ENCODE measurements at regions not wholly inside any gene's neighbourhood (a gene's known extent, or its start where the extent isn't known, plus 50 kb on each side); places are given as distances from the start of the nearest gene placed in this dataset.

DNA sequence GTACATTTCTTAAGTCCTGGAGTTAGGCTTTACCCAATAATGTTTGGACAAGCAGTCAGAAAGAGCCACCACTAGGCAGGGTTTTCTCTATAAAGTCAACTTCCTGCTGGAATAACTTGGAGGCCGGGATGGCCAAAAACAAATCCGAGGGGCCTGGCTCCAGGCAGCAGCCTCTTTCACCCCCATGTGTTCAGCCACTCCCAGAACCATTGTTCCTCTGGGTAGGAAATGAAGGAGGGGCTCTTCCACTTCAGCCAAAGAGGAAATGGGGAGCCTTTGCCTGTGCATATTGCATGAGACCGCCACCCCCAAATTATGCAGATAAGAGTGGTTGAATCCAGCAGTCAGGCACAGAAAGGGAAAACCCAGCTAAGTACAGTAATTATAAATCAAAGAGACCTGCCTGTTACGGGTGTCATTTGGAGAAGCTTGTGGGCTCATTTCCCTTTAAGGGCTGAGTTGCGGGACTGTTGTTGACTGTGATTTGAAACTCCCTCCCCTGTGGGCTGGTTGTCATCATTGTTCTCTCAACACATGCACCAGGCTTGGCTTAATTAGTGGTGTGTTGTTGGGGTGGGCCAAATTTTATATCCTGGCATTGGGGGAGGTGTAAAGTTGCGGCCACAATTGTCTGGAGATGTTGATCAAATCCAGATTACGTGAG is 212.8 kb upstream of the SOX11 start:
- no peak for DNase-seq (ENCODE audit: low read depth in 3 of 3)

GRCh38 chr2:5482929-5483331 is 209.3 kb upstream of the SOX11 start:
- no peak for DNase-seq (ENCODE audit: low read depth in 3 of 3)

DNA sequence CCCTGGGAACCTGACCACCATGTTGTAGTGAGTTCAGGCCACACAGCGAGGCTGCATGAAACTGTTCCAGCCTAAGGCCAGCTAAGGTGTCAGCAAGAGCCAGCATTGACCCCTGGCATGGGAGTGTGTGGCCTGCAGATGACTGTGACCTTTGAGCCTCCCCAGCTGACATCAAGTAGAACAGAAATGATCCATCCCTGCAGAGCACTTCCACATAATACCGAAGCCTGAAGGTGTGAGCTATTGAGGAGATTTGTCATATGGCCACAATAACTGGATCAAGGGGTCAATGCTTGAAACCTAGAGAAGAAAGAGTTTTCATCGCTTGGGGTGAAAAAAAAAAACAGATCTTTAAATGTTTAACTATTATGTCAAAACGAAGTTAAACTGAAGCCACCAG is 207.3 kb upstream of the SOX11 start:
- DNase-seq (ENCODE audit: low read depth in 3 of 3) = no peak

DNA sequence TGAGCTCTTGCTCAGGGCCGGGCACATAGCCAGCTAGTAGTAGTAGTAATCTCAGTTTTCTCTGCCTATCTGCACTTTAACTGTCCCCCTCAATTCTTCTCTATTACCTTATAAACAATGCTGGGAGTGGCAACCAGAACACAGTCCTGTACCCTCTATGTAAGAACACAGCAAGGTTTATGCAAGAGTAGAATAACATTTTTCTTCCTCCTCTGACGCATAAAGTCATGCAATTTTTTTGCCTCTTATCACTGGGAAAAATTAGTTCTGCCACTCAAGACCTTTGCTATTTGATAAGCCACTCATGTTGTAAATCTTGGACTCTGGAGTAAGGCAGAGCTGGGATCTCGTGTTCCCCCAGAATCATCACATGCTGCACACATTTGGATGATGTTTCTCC is 200.7 kb upstream of the SOX11 start:
- no peak for DNase-seq (ENCODE audit: low read depth in 3 of 3)

DNA sequence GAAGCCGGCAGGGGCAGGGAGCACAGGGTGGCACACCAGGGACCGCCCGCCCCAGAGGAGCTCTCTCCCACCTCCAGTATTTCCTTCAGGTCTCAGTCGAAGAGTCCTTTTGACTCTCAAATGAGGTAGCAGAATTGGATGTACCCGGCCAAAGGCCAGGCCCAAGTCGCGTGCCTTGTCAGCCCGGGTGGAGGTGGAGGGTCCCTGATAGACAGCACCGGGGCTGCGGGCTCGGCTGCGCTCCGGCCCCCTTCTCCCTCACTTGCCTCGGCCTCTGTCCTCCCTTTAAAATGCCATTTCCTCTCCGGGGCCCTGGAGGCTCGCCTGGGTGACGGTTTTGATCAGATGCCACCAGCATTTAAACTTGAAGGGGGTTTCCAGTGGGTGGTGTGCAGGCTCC is 198.9 kb upstream of the SOX11 start:
- DNase-seq (ENCODE audit: low read depth in 3 of 3) = no peak

DNA sequence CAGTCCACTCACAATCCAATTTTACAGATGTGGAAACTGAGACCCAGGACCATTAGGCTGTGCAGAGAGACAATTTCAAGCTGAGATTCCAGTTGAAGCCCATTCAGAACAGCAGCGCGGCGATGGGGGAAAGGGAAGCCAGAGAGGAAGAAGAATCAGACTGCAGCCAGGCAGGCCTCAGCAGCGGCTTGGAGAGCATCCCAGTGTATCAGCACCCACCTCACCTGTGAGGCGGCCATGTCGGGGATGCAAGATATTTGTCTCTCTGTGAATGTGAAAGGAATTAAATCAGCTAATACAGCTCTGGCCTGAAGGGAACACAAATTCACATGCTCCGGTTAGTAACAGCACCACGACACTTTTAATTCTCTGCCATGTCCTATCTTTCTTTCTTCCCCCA is 198.0 kb upstream of the SOX11 start:
- DNase-seq (ENCODE audit: low read depth in 3 of 3) = no peak

DNA sequence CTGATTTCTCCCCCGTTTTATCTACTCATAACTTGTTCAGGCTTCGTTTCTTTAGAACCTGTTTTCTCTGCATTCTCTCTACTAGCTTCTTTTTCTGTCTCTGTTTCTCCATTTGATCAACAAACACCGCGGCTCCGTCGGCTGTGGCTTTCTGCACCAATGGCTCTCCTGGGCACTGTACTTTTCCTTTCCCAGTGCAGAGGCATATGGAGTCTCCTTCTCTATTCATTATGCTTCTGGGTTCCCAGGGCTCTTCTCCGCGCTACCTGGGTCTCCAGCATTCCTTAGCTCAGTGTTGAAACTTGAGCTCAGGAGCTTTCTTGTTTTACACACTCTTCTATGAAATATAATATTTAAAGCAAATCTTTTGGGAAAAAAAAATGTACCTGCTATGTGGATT is 196.6 kb upstream of the SOX11 start:
- DNase-seq (ENCODE audit: low read depth in 3 of 3) = no peak

DNA sequence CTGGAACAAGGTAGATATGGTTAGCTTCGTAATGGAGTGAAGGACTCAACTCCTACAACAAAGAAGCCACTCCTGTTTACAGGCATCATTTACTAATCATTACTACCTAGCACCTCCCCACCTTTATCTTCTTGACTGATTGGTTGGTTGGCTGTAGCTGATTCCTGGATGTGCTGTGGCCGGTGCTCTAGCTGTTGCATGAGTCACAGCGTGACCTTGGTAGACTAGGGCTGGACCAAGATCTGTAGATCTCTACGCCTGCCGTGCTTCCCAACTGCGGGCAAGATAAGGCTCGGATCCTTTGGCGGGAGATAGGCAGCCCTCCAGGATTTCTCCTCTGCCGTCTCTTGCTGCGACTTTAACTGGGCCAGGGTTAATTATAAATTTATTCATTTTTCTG is 194.3 kb upstream of the SOX11 start:
- DNase-seq (ENCODE audit: low read depth in 3 of 3) = no peak

DNA sequence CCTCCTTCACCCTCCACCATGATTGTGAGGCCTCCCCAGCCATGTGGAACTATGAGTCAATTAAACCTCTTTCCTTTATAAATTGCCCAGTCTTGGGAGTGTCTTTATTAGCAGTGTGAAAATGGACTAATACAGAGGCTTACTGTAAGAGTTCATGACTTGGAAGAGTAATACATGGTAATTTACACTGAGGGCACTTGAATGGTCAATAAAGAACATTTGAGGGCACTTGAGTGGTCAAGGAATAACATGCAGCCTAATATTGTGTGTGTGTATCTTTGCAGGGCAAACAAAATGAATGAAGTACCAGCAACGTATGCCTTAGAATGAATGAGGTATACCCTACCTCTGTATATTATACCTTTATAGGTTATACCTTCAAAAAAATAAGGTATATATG is 190.4 kb upstream of the SOX11 start:
- no peak for DNase-seq (ENCODE audit: low read depth in 3 of 3)

GRCh38 chr2:5502385-5502784 is 189.8 kb upstream of the SOX11 start:
- no peak for DNase-seq (ENCODE audit: low read depth in 3 of 3)

GRCh38 chr2:5504756-5505155 is 187.4 kb upstream of the SOX11 start:
- DNase-seq (ENCODE audit: low read depth in 3 of 3) = no peak

GRCh38 chr2:5507367-5507766 is 184.8 kb upstream of the SOX11 start:
- DNase-seq (ENCODE audit: low read depth in 3 of 3) = no peak

DNA sequence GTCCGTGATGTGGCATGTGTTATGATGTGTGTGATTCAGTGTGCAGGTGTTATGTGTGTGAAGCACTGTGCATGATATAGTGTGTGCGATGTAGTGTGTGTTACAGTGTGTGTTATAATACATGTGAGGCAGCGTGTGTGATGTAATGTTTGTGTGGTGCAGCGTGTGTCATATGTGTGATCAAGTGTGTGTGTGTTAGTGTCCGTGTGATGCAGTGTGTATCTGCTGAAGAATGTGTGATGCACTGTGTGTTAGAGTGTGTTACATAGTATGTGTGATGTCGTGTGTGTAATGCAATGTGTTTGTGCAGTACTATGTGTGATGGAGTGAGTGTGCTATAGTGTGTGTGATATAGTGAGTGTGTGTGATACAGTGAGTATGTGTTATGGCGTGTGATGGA is 182.8 kb upstream of the SOX11 start:
- DNase-seq (ENCODE audit: low read depth in 3 of 3) = no peak

GRCh38 chr2:5510082-5510481 is 182.1 kb upstream of the SOX11 start:
- DNase-seq (ENCODE audit: low read depth in 3 of 3) = no peak

DNA sequence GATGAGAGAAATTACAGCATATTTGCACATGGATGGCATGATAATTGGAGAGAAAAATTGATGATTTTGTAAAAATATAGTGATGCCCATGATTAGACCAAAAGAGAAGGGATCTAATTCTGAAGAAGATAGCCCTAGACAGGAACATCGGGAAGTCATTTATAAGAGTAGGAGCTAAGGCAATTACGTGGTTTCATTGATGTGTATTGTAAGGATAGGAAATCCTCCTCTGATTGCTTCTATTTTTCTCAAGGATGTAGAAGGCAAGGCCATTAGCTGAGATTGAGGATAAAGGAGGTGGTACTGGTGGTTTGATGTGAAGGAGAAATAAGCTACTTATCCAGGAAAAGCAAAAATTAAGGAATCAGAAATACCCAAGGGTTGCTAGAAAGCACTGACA is 176.5 kb upstream of the SOX11 start:
- no peak for DNase-seq (ENCODE audit: low read depth in 3 of 3)

- no peak for DNase-seq (ENCODE audit: low read depth in 3 of 3)
Observed at GRCh38 chr2:5519286-5519685, 172.9 kb upstream of the SOX11 start.

DNA sequence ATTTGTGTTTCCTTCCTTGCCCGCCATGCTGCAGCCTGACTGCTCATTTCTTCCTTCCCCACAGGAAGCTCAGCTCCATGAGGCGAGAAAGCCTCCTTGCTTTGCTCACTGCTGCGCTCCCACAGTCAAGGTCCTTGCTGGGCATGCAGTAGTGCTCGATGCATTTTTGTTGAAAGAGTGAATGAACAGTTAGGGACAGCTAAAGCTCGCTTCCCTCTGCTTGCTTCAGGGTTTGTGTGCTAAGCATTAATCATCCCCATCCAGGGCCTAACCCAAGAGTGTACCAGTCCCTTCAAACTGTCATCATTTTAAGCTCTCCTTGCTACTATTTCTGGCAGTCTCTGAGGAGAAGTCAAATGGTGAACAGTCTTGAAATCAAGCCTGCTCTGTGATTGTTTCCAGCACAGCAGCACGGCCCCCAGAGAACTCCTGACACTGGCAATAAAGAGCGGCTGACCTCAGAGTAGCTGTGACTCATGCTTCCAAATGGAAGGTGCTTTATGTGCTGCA is 171.7 kb upstream of the SOX11 start:
- no peak for DNase-seq (ENCODE audit: low read depth in 3 of 3)

GRCh38 chr2:5521461-5521860 is 170.7 kb upstream of the SOX11 start:
- DNase-seq (ENCODE audit: low read depth in 3 of 3) = no peak

DNA sequence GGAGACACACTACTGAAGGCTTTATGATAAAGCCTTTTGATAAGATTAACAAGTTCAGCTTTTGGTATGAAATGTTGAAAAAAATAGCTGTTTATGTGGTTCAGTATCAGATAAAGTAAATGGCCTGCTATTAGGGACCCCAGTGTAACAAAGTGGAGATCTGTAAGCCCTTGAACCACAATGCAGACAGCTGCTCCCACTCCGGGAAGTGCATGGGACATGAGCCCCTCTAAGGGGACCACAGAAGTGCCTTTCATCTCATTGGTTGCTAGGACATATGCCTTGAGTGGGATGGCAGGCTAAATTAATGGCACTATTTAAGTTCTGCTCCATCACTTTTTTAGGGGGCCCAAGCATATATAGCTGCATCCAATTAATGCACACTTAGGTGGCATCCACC is 167.6 kb upstream of the SOX11 start:
- no peak for DNase-seq (ENCODE audit: low read depth in 3 of 3)

DNA sequence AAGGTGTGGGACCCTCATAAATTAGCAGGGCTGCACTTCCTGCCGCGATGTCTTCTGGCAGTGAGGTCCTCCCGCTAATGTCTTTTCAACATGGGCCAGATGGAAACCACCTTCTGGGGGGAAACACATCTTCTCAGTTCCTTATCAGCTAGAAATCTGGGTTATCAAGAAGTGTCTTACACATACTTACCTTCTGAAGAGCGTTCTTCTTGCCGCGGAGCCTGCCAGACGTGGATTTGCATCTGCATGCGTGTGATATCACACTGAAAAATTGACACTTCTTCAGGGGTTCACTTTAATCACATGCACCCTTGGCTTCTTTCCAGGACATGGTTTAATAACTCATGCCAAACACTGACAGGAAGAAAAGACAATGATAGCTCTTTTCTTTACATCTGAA is 163.5 kb upstream of the SOX11 start:
- DNase-seq (ENCODE audit: low read depth in 3 of 3) = no peak

DNA sequence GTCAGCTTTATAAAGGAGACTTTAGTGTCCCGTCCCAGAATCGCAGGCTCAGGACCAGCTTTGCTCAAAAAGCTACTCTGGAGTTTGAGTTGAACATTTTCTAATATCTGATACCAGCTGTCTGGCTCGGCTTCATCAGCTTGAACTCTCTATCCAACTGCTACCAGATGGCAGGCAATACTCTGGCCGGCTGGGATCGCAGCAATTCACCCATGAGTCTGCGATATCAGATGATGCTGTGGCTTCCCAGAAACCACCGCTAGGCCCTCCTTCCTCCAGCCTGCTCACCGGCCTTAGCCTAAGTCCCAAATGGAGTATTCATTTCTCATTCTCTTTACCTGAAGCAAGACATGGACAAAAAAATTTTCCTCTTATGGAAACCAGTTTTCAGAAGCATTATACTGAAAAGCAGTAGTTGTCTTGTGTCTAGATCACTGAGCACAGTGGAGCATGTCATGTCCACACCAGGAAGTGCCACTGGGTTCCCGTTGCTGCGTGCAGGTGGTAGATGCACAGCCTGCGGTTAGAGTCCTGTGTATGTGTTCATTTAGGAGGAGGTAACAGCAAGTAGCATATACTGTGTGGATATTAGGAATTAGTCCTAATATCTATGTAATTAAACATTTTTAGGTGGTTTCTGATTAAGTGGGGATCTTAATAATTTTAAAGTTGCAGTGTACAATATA is 162.0 kb upstream of the SOX11 start:
- DNase-seq (ENCODE audit: low read depth in 3 of 3) = no peak

GRCh38 chr2:5535301-5535700 is 156.9 kb upstream of the SOX11 start:
- DNase-seq (ENCODE audit: low read depth in 3 of 3) = no peak

DNA sequence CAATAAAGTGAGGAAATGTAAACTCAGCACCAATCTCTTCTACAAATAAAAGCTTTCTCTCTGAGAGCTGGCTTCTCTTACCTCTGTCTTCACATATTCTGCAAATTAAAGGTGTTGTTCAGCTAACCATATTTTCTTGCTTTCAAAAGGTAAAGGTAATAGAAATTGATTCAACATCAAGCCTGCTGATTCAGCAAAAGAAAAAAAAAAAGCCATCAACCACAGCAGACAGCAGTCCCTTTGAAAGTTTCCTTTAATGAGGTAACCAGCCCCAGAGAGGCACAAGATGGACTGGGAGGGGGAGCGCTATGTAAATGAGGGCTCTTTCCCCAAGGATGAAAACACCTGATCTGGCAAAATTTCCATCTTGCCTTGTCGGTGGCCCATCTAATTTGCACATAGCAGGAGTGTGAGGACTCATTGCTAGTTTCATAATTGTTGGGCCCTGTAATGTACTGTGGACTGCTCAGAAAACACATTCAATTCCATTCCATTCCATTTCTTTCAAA is 154.9 kb upstream of the SOX11 start:
- no peak for DNase-seq (ENCODE audit: low read depth in 3 of 3)

DNA sequence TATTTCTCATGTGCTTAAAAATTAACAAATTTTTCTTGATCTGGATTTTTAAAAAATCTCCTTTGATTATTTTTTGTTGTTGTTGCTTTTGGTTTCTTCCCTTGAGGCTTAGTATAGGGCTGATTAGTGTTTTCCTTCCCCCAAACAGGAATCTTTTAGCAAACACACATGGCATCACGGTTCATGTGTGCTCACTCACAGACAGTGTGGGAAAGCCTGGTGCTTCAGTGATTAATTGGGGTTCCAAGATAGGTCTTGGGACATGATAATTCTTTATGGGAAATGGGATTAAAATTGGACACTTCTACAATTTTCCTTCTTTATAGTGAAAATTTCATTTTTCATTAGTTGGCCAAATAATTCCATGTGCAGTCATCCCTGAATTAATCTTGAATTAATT is 153.9 kb upstream of the SOX11 start:
- no peak for DNase-seq (ENCODE audit: low read depth in 3 of 3)
